Midbrain (tissue), 1 donor: ENCODE measurements at regions not wholly inside any gene's neighbourhood (a gene's known extent, or its start where the extent isn't known, plus 50 kb on each side); places are given as distances from the start of the nearest gene placed in this dataset.
"Not testable (repeated sequence)": the region's sequence is repeated elsewhere in the genome, so short reads cannot be mapped to it uniquely, and the experiment has no call there.

Experiments
- DNase-seq: peaks from one replicate; lab custom pipeline; 2025; lab: John Stamatoyannopoulos, UW

- not testable (repeated sequence) for DNase-seq
Measured at GRCh38 chr16:58878641-58879040, 144.5 kb upstream of the GOT2 start.

DNA sequence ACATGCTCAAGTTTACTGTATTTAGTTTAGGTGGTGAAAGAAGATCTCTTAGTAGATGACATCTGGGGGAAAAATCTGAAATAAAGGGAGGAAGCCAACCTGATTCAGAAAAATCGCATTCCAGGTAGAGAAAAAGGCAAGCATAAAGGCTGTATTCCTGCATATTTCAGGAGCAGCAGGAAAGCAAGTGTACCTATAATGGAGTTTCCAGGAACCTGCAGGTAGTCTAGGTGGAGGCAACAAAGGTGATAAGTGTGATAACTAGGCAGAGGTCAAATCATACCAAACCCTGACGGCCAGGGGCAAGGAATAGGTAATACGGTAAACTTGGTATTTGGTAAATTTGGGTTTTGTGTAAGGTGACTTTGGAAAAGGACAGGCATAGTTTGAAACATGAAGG, 132.8 kb upstream of the GOT2 start:
- DNase-seq: no peak

- DNase-seq: no peak
Measured at GRCh38 chr16:58863761-58864160, 129.6 kb upstream of the GOT2 start.

- no peak for DNase-seq
Measured at GRCh38 chr16:58863042-58863441, 128.9 kb upstream of the GOT2 start.

GRCh38 chr16:58862334-58863021, 128.4 kb upstream of the GOT2 start:
- no peak for DNase-seq

- DNase-seq: no peak
Measured at GRCh38 chr16:58859958-58860669, 126.0 kb upstream of the GOT2 start.

- not testable (repeated sequence) for DNase-seq
Measured at GRCh38 chr16:58858577-58858976, 124.5 kb upstream of the GOT2 start.

DNA sequence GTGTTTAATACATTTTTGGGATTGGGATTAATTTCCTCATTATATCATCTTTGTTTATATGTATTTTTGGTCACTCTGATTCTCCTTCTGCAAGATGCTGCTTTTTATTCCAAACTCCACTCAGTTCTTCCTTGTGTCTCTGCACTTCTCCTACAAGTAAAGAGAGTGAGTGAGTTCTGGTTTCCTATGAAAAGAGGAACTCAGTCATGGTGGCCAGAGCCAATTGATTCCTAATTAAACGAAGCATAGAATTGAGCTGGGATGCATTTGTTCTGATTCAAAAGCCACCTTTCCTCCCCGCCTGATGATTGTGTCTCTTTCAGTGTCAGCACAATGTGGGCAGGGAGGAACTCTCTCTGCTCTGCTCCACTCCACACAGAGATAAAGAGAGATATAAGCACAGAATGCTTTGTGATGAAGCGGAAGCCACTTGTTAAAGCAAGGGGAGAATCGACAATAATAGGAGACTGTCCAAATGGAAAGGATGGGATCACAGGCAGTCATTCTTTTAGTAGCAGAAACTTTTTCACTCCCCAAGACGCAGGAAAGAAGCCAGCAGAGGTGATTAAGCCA, 121.3 kb upstream of the GOT2 start:
- DNase-seq: no peak

GRCh38 chr16:58853854-58854791, 120.0 kb upstream of the GOT2 start:
- no peak for DNase-seq

DNA sequence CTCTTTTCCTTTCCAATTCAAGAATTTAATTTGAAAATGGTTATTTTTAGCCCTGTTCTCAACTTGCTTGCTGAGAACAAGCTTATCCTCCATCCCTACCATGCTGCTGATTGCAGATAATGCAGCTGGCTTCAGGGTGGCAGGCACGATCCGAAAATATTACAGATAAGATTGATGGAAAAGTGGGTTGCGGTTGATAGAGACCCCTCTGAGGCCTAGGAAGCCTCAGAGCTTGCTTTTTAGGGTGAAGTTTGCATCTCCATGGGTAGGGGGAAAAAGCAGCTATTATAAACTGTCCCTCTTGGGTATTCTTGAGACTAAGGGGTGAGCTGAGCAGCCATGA, 116.5 kb upstream of the GOT2 start:
- DNase-seq: no peak

DNA sequence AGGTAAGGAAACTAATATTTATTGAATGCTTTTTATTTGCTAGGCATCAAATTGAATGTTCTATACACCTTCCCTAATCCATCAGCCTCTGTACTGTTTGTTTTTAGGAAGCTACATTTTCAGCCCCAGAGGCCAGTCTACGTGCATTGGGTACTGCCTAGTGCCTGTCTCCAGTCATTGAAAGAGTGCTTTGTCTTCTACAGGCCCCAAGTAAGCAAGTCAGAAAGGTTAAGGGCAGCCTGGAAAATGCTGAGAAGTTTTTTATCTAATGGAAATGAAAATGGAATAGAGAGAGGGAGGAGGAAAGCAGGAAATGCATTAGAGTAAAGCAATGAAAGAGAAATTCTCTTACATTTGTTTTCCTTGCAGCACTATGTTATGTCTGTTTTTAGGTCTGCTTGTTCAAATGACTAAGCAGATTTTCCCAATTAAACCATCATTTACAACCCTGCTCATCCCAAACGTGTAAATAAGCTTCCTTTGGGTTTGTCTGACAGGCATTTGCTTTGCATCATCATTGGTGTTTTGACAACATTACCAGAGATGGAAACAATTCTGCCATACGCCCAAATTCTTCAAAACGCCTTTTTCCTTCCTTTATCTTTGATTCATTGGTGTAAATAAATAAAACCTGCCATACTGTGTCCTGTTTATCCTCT, 116.0 kb upstream of the GOT2 start:
- DNase-seq: no peak

GRCh38 chr16:58848662-58849002, 114.5 kb upstream of the GOT2 start:
- no peak for DNase-seq

GRCh38 chr16:58847902-58848661, 114.0 kb upstream of the GOT2 start:
- no peak for DNase-seq

DNA sequence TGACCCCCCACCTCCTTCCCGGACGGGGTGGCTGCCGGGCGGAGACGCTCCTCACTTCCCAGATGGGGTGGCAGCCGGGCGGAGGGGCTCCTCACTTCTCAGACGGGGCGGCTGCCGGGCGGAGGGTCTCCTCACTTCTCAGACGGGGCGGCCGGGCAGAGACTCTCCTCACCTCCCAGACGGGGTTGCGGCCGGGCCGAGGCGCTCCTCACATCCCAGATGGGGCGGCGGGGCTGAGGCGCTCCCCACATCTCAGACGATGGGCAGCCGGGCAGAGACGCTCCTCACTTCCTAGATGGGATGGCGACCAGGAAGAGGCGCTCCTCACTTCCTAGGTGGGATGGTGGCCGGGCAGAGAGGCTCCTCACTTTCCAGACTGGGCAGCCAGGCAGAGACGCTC, 112.1 kb upstream of the GOT2 start:
- not testable (repeated sequence) for DNase-seq

GRCh38 chr16:58843675-58844074, 109.6 kb upstream of the GOT2 start:
- peak; percentile 21 for DNase-seq

DNA sequence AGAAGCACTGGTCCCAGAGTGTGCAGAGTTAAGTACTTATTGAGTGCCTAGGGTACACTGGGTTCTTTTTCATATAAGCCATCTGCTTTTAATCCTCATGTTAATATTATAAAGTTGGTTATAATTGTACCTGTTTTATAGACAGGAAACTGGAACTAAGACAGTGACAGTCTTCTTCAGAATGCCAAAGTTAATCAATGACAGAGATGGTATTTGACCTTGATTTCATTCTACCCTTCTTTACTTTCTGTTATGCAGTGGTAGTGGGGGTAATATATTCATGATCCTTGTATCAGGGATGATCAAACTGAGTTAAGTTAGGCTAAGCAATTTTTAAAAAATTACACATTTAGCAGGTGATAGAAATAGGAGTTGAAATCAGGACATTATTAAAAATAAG, 108.6 kb upstream of the GOT2 start:
- no peak for DNase-seq

DNA sequence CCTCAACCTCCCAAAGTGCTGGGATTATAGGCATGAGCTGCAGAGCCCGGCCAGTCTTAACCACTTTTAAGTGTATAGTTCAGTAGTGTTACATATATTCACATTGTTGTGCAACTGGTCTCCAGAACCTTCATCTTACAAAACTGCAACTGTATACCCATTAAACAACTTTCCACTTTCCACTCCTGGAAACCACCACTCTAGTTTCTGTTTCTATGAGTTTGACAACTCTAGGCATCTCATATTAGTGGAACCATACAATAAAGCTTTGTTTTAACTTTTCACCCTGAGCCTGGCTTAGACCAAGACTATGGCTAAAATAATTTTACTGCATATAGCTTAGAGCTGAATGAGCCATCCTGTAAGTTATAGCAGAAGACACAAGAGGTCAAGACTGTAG, 108.0 kb upstream of the GOT2 start:
- DNase-seq: no peak

GRCh38 chr16:58837950-58838349, 103.8 kb upstream of the GOT2 start:
- no peak for DNase-seq

GRCh38 chr16:58836427-58836826, 102.3 kb upstream of the GOT2 start:
- no peak for DNase-seq

DNA sequence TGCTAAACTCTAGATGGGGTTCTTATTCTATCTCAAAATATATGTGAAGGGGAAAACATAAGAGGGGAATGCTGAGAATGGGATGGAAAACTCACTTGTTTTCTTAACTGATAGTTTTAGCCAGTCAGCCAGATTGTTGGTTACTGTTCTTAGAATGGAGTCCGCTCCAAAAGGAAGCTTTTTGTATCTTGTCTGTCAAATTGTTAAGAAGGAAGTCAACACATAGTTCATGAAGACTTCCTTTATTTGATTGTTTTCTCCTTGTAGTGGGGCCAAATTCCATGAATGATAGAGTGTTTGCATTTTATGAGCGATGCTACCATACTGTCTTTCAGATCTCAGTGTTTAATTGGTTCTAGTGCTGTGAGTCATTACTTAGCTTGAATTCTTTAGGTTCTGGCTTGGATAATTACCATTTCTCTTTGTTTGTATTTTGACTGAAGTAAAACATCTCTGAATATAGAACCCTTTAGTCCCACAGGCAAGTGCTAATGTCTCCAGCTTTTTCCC, 98.3 kb upstream of the GOT2 start:
- no peak for DNase-seq

DNA sequence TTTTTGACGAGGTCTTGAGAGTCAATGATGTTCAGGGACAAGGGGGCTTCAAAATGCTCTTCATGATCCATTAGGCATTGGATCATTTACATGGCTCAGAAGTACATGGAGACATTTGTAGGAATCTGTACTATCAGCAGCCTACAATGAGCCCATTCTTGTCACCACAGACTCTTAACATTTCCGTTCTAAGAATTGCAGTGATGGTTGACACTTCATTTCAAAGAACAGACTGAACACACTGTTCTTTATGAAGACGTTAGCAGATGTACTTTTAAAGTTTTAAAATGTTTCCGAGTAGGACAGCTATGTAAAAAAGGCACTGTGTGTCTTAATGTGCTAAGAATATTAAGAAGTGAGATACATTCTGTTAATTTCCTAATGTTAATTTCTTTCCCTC, 97.3 kb upstream of the GOT2 start:
- DNase-seq: no peak
